ENCODE measurements at regions not wholly inside any gene's neighbourhood (a gene's known extent, or its start where the extent isn't known, plus 50 kb on each side); places are given as distances from the start of the nearest gene placed in this dataset.
"Not testable (repeated sequence)": the region's sequence is repeated elsewhere in the genome, so short reads cannot be mapped to it uniquely, and the experiment has no call there.

GRCh38 chr4:63965875-63966274 is 443.4 kb downstream of the TECRL start:
- no peak overlapping the region for H3K27ac ChIP-seq (ENCODE audit: extremely low read length, insufficient read depth, low read length)
- no peaks in the 10 kb centered on the region for H3K4me1 ChIP-seq (ENCODE audit: insufficient read depth, low read length)
- BruUV-seq (replicated peaks): no TSS peak
- DNase-seq (ENCODE audit: low spot score) (no peak), FAIRE-seq (no peak), ATAC-seq (no peak)
- TF ChIP-seq SMARCE1 (IDR thresholded peaks at IDR 0.05; ENCODE audit: borderline replicate concordance): no peak
- TF ChIP-seq ZNF543 (CRISPR knock-in tag; IDR thresholded peaks at IDR 0.05): no peak
- TF ChIP-seq KMT2B (CRISPR knock-in tag; IDR thresholded peaks at IDR 0.05): no peak
- no peak for TF ChIP-seq ZC3H4 (CRISPR knock-in tag; IDR thresholded peaks at IDR 0.05; ENCODE audit: borderline replicate concordance)
- TF ChIP-seq HMGXB4 (CRISPR knock-in tag; IDR thresholded peaks at IDR 0.05; ENCODE audit: borderline replicate concordance in 1 of 2, low read depth in 1 of 2): no peak
- TF ChIP-seq BRCA1 (CRISPR knock-in tag; IDR thresholded peaks at IDR 0.05): no peak
- no peak for TF ChIP-seq MBD4 (IDR thresholded peaks at IDR 0.05; ENCODE audit: borderline replicate concordance, low read length)
- intact Hi-C loops (cut with micrococcal nuclease; ENCODE audit: unreplicated experiment): no loop called here
- H3K36me3 ChIP-seq (replicated peaks in 1 of 2; ENCODE audit: control insufficient read depth in 1 of 2, insufficient read depth in 2 of 2, low read length in 2 of 2): no peaks in the 10 kb centered on the region
- no peak overlapping the region for H3K4me3 ChIP-seq (replicated peaks in 1 of 3; ENCODE audit: insufficient read depth in 1 of 3, low read depth in 2 of 3, low read length in 3 of 3)
- ChIA-PET POLR2A (no interaction called here), CTCF (ENCODE audit: low intra/inter-chr PET ratio, low total read pairs) (no interaction called here)
- H3K79me2 ChIP-seq (ENCODE audit: insufficient read depth, low read length): no peaks in the 10 kb centered on the region
- H3K9me3 ChIP-seq (ENCODE audit: low read length): no peaks in the 10 kb centered on the region
- H4K20me1 ChIP-seq (ENCODE audit: insufficient read depth, low read length): no peaks in the 10 kb centered on the region
- in situ Hi-C loops (cut with HindIII; ENCODE audit: extremely low pct_ligation_motif_present, low pct_unique_long_range_greater_than_20kb): no loop called here
- no peak overlapping the region for H2AFZ ChIP-seq (ENCODE audit: low read length)
- no peaks in the 10 kb centered on the region for H3K27me3 ChIP-seq (ENCODE audit: control insufficient read depth in 1 of 2, insufficient read depth in 2 of 2, low read length in 2 of 2)
- 3% methylated on average over 2 of the region's 2 CpGs for WGBS (ENCODE audit: low lambda C conversion rate)
- H3K9ac ChIP-seq (ENCODE audit: insufficient read depth, low read depth, low read length): no peak overlapping the region
- H3K4me2 ChIP-seq (ENCODE audit: low read depth, low read length): no peak overlapping the region

GRCh38 chr4:63942706-63943286 is 466.5 kb downstream of the TECRL start:
- H4K20me1 ChIP-seq (ENCODE audit: insufficient read depth, low read length); H3K36me3 ChIP-seq (replicated peaks in 1 of 2; ENCODE audit: control insufficient read depth in 1 of 2, insufficient read depth in 2 of 2, low read length in 2 of 2); H3K4me3 ChIP-seq (replicated peaks in 1 of 3; ENCODE audit: insufficient read depth in 1 of 3, low read depth in 2 of 3, low read length in 3 of 3); H3K79me2 ChIP-seq (ENCODE audit: insufficient read depth, low read length); BruUV-seq (replicated peaks); H3K9me3 ChIP-seq (ENCODE audit: low read length); POLR2A ChIA-PET; ATAC-seq; CTCF ChIA-PET (ENCODE audit: low intra/inter-chr PET ratio, low total read pairs); DNase-seq (ENCODE audit: low spot score); in situ Hi-C loops (cut with HindIII; ENCODE audit: extremely low pct_ligation_motif_present, low pct_unique_long_range_greater_than_20kb); H3K4me1 ChIP-seq (ENCODE audit: insufficient read depth, low read length); H2AFZ ChIP-seq (ENCODE audit: low read length); intact Hi-C loops (cut with micrococcal nuclease; ENCODE audit: unreplicated experiment); H3K27me3 ChIP-seq (ENCODE audit: control insufficient read depth in 1 of 2, insufficient read depth in 2 of 2, low read length in 2 of 2); H3K27ac ChIP-seq (ENCODE audit: extremely low read length, insufficient read depth, low read length); H3K4me2 ChIP-seq (ENCODE audit: low read depth, low read length); FAIRE-seq; H3K9ac ChIP-seq (ENCODE audit: insufficient read depth, low read depth, low read length): not testable (repeated sequence)
- WGBS (ENCODE audit: low lambda C conversion rate): 32% methylated on average over 6 of the region's 38 CpGs

Measured in HepG2 (cell line).